OCI-LY7 (cell line): ENCODE measurements at regions not wholly inside any gene's neighbourhood (a gene's known extent, or its start where the extent isn't known, plus 50 kb on each side); places are given as distances from the start of the nearest gene placed in this dataset.

Experiments used
- EZH2phosphoT487 ChIP-seq: fragments of 200-600 bp; sonication (generic); IDR thresholded peaks from 2 replicates; pipeline ENCODE4 v1.6.1; 2018; ENCODE audit warnings: low read depth, borderline replicate concordance, mild to moderate bottlenecking, mixed run types, antibody characterized with exemption, low read length, moderate library complexity, mixed read lengths
- TF ChIP-seq, protein P1 (sequence below): fragments of 200-600 bp; sonication (generic); conservative IDR thresholded peaks from 2 replicates; pipeline ENCODE4 v1.5.1; 2014; ENCODE audit warnings: mild to moderate bottlenecking, antibody characterized with exemption, low read length, moderate library complexity, mixed read lengths

DNA sequence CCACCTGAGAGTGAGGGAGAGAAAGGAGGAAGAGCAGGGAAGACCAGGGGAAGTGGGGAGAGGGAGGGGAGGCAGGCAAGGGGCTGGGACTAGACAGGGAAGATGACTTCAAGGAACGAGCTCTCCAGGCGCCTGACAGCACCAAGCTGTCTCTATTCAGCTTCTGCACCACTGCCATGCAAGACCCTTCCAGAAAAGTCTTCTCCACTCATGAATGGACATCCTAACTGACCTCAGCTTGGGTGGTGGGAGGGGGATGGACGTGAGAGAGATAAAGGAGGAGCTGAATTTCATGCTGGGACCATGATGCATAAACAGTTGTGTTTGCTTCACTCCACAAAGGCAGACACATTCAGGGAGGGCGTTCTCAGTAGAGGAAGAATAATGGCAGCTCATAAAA, 206.4 kb upstream of the ARL4C start:
- TF ChIP-seq, protein P1, sequence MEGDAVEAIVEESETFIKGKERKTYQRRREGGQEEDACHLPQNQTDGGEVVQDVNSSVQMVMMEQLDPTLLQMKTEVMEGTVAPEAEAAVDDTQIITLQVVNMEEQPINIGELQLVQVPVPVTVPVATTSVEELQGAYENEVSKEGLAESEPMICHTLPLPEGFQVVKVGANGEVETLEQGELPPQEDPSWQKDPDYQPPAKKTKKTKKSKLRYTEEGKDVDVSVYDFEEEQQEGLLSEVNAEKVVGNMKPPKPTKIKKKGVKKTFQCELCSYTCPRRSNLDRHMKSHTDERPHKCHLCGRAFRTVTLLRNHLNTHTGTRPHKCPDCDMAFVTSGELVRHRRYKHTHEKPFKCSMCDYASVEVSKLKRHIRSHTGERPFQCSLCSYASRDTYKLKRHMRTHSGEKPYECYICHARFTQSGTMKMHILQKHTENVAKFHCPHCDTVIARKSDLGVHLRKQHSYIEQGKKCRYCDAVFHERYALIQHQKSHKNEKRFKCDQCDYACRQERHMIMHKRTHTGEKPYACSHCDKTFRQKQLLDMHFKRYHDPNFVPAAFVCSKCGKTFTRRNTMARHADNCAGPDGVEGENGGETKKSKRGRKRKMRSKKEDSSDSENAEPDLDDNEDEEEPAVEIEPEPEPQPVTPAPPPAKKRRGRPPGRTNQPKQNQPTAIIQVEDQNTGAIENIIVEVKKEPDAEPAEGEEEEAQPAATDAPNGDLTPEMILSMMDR, result no peak
- no peak for TF ChIP-seq EZH2phosphoT487
